Karpas-422 (cell line): ENCODE measurements at regions not wholly inside any gene's neighbourhood (a gene's known extent, or its start where the extent isn't known, plus 50 kb on each side); places are given as distances from the start of the nearest gene placed in this dataset.
"Not testable (repeated sequence)": the region's sequence is repeated elsewhere in the genome, so short reads cannot be mapped to it uniquely, and the experiment has no call there.

Experiments
- DNase-seq: peaks from one replicate; pipeline ENCODE4 v3.0.0-alpha.2; 2015
- H2AFZ ChIP-seq: fragments of 200-600 bp; sonication (generic); 2 replicates; pipeline ENCODE4 v1.6.1; 2014; ENCODE audit warnings: antibody characterized with exemption, low read length, mixed read lengths
- H3K27ac ChIP-seq: fragments of 200-600 bp; sonication (generic); 2 replicates; pipeline ENCODE4 v1.5.1; 2014; ENCODE audit warnings: mild to moderate bottlenecking, low read length, moderate library complexity
- H3K27me3 ChIP-seq: fragments of 200-600 bp; sonication (generic); 2 replicates; pipeline ENCODE4 v1.6.1; 2014; ENCODE audit warnings: low read length, mixed read lengths
- H3K36me3 ChIP-seq: fragments of 200-600 bp; sonication (generic); 2 replicates; pipeline ENCODE4 v1.6.1; 2014; ENCODE audit warnings: low read length, mixed read lengths; ENCODE audit not compliant: insufficient read depth
- H3K4me1 ChIP-seq: fragments of 200-600 bp; sonication (generic); 2 replicates; pipeline ENCODE4 v1.6.1; 2014; ENCODE audit warnings: mild to moderate bottlenecking, low read length, mixed read lengths
- H3K4me2 ChIP-seq: fragments of 200-600 bp; sonication (generic); 2 replicates; pipeline ENCODE4 v1.6.1; 2014; ENCODE audit warnings: low read length, low read depth, mild to moderate bottlenecking; ENCODE audit not compliant: poor library complexity, severe bottlenecking
- H3K4me3 ChIP-seq: fragments of 200-600 bp; sonication (generic); 2 replicates; pipeline ENCODE4 v1.5.1; 2014; ENCODE audit warnings: mild to moderate bottlenecking, antibody characterized with exemption, low read length, mixed read lengths
- H3K79me2 ChIP-seq: fragments of 200-600 bp; sonication (generic); 2 replicates; pipeline ENCODE4 v1.6.1; 2014; ENCODE audit warnings: mild to moderate bottlenecking, low read length, mixed read lengths
- H3K9ac ChIP-seq: fragments of 200-600 bp; sonication (generic); 2 replicates; pipeline ENCODE4 v1.6.0; 2014; ENCODE audit warnings: low read length
- H3K9me2 ChIP-seq: fragments of 200-600 bp; sonication (generic), shearing (Covaris generic); replicated peaks from 2 replicates; pipeline ENCODE4 v1.6.0; 2014; ENCODE audit warnings: mild to moderate bottlenecking, low read length, moderate library complexity; ENCODE audit not compliant: insufficient read depth
- H3K9me3 ChIP-seq: fragments of 300-700, 200-600 bp; sonication (generic); 2 replicates; pipeline ENCODE4 v1.6.1; 2014; ENCODE audit warnings: low read length, mixed read lengths
- H4K20me1 ChIP-seq: fragments of 200-600 bp; sonication (generic); 2 replicates; pipeline ENCODE4 v1.6.1; 2014; ENCODE audit warnings: mild to moderate bottlenecking, antibody characterized with exemption, low read length, low read depth; ENCODE audit not compliant: insufficient read depth

- Histone ChIP-seq H3K79me2 (no peaks in the 10 kb centered on the region), H3K4me2 (peak overlapping the region; percentile 33), H3K4me3 (peak overlapping the region; percentile 6; the same call in 1 of the 2 replicates), H3K4me1 (peaks cover 78% of the 10 kb centered on the region), H3K27ac (peak overlapping the region; percentile 3; the same call in 1 of the 2 replicates), H3K9me2 (no peaks in the 10 kb centered on the region), H2AFZ (peak overlapping the region; percentile 90), H3K9ac (no peak overlapping the region), H4K20me1 (no peaks in the 10 kb centered on the region), H3K27me3 (no peaks in the 10 kb centered on the region), H3K9me3 (no peaks in the 10 kb centered on the region), H3K36me3 (no peaks in the 10 kb centered on the region)
- DNase-seq, result peak; percentile 51
Measured at GRCh38 chr12:25322351-25322750, 71.6 kb upstream of the KRAS start.

- no peaks in the 10 kb centered on the region for H4K20me1 ChIP-seq
- no peaks in the 10 kb centered on the region for H3K36me3 ChIP-seq
- H3K9me3 ChIP-seq, result no peaks in the 10 kb centered on the region
- H3K4me1 ChIP-seq, result peaks cover 80% of the 10 kb centered on the region
- no peaks in the 10 kb centered on the region for H3K9me2 ChIP-seq
- no peak overlapping the region for H3K4me3 ChIP-seq
- H3K27me3 ChIP-seq, result no peaks in the 10 kb centered on the region
- DNase-seq, result no peak
- H3K9ac ChIP-seq, result no peak overlapping the region
- no peaks in the 10 kb centered on the region for H3K79me2 ChIP-seq
- no peak overlapping the region for H3K4me2 ChIP-seq
- peak overlapping the region; percentile 90 for H2AFZ ChIP-seq
- H3K27ac ChIP-seq, result peak overlapping the region; percentile 3; the same call in 1 of the 2 replicates
Measured at GRCh38 chr12:25321772-25322171, 71.0 kb upstream of the KRAS start.

GRCh38 chr12:25320123-25321006 is 69.6 kb upstream of the KRAS start:
- peak overlapping the region; percentile 41 for H3K4me3 ChIP-seq
- H3K9me2 ChIP-seq, result no peaks in the 10 kb centered on the region
- no peaks in the 10 kb centered on the region for H4K20me1 ChIP-seq
- peaks cover 76% of the 10 kb centered on the region for H3K4me1 ChIP-seq
- H3K36me3 ChIP-seq, result no peaks in the 10 kb centered on the region
- peak overlapping the region; percentile 44 for H3K9ac ChIP-seq
- H3K27me3 ChIP-seq, result no peaks in the 10 kb centered on the region
- H3K4me2 ChIP-seq, result peak overlapping the region; percentile 76
- H3K27ac ChIP-seq, result peak overlapping the region; percentile 87
- H3K79me2 ChIP-seq, result no peaks in the 10 kb centered on the region
- H2AFZ ChIP-seq, result peak overlapping the region; percentile 90
- DNase-seq, result peak; percentile 70
- no peaks in the 10 kb centered on the region for H3K9me3 ChIP-seq

- H3K9me3 ChIP-seq, result no peaks in the 10 kb centered on the region
- H3K4me1 ChIP-seq, result peaks cover 72% of the 10 kb centered on the region
- H2AFZ ChIP-seq, result peak overlapping the region; percentile 90
- H3K4me2 ChIP-seq, result peak overlapping the region; percentile 76
- peak; percentile 50 for DNase-seq
- no peaks in the 10 kb centered on the region for H3K27me3 ChIP-seq
- H4K20me1 ChIP-seq, result no peaks in the 10 kb centered on the region
- peak overlapping the region; percentile 87 for H3K27ac ChIP-seq
- no peaks in the 10 kb centered on the region for H3K36me3 ChIP-seq
- H3K9ac ChIP-seq, result peak overlapping the region; percentile 44
- H3K4me3 ChIP-seq, result peak overlapping the region; percentile 41; the same call in 1 of the 2 replicates
- H3K9me2 ChIP-seq, result no peaks in the 10 kb centered on the region
- H3K79me2 ChIP-seq, result no peaks in the 10 kb centered on the region
Measured at GRCh38 chr12:25319233-25319984, 68.7 kb upstream of the KRAS start.

DNA sequence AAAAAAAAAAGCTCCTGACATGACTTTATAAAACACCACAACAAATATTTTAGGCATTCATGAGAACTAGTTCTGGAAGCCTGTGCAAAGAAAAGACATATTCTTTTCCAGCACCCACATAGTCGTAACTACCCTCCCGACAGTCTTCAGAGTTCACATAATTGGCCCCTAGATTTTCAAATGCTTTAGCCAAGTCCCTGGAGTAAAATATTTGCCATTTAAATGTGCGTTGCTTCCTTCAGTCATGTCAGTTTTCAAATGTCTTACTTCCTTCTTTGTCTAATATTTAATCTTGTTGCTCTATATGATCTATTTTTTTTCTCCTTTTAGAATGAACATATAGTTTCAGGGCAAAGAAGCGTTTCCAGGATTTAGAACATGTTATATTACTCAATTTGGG is 66.8 kb upstream of the KRAS start:
- peak; percentile 88 for DNase-seq
- Histone ChIP-seq H3K4me3 (peak overlapping the region; percentile 21), H3K36me3 (no peaks in the 10 kb centered on the region), H3K9me2 (no peaks in the 10 kb centered on the region), H3K9ac (peak overlapping the region; percentile 57), H3K27me3 (no peaks in the 10 kb centered on the region), H3K9me3 (no peaks in the 10 kb centered on the region), H3K4me2 (peak overlapping the region; percentile 63), H3K27ac (peak overlapping the region; percentile 87), H4K20me1 (no peaks in the 10 kb centered on the region), H3K4me1 (peaks cover 56% of the 10 kb centered on the region), H3K79me2 (no peaks in the 10 kb centered on the region), H2AFZ (peak overlapping the region; percentile 78)

GRCh38 chr12:25315388-25315787 is 64.7 kb upstream of the KRAS start:
- H3K79me2 ChIP-seq, result no peaks in the 10 kb centered on the region
- no peaks in the 10 kb centered on the region for H3K27me3 ChIP-seq
- H3K27ac ChIP-seq, result no peak overlapping the region
- no peaks in the 10 kb centered on the region for H3K36me3 ChIP-seq
- no peaks in the 10 kb centered on the region for H3K9me3 ChIP-seq
- H3K4me1 ChIP-seq, result peaks cover 34% of the 10 kb centered on the region
- H3K4me3 ChIP-seq, result no peak overlapping the region
- no peaks in the 10 kb centered on the region for H3K9me2 ChIP-seq
- H4K20me1 ChIP-seq, result no peaks in the 10 kb centered on the region
- no peak overlapping the region for H3K9ac ChIP-seq
- H3K4me2 ChIP-seq, result no peak overlapping the region
- DNase-seq, result no peak
- H2AFZ ChIP-seq, result no peak overlapping the region

- H2AFZ ChIP-seq, H3K27ac ChIP-seq: not testable (repeated sequence)
Measured at GRCh38 chr12:25313266-25313990, 62.7 kb upstream of the KRAS start.

GRCh38 chr12:25311506-25311905 is 60.8 kb upstream of the KRAS start:
- H2AFZ ChIP-seq, result no peak overlapping the region
- H3K4me2 ChIP-seq, result no peak overlapping the region
- no peak overlapping the region for H3K27ac ChIP-seq
- H3K9ac ChIP-seq, result no peak overlapping the region
- H3K9me3 ChIP-seq, result no peaks in the 10 kb centered on the region
- no peaks in the 10 kb centered on the region for H3K79me2 ChIP-seq
- no peak for DNase-seq
- no peaks in the 10 kb centered on the region for H3K36me3 ChIP-seq
- H3K9me2 ChIP-seq, result no peaks in the 10 kb centered on the region
- no peaks in the 10 kb centered on the region for H4K20me1 ChIP-seq
- H3K27me3 ChIP-seq, result no peaks in the 10 kb centered on the region
- H3K4me3 ChIP-seq, result no peak overlapping the region
- no peaks in the 10 kb centered on the region for H3K4me1 ChIP-seq

More at GRCh38 chr12:25313266-25313990, 62.7 kb upstream of the KRAS start:
- not testable (repeated sequence) for H3K9ac ChIP-seq, H3K4me2 ChIP-seq, H4K20me1 ChIP-seq, H3K36me3 ChIP-seq, DNase-seq, H3K4me3 ChIP-seq, H3K27me3 ChIP-seq, H3K9me3 ChIP-seq, H3K79me2 ChIP-seq, H3K9me2 ChIP-seq
- H3K4me1 ChIP-seq, result peaks cover 15% of the 10 kb centered on the region
